HT-29 (cell line): ENCODE measurements at regions not wholly inside any gene's neighbourhood (a gene's known extent, or its start where the extent isn't known, plus 50 kb on each side); places are given as distances from the start of the nearest gene placed in this dataset.

Experiments
- DNase-seq: peaks from one replicate; pipeline ENCODE4 v3.0.0-alpha.2; 2015; ENCODE audit warnings: low spot score

GRCh38 chr1:98482611-98483010, 178.9 kb upstream of the SNX7 start:
- no peak for DNase-seq

- DNase-seq: no peak
Observed at GRCh38 chr1:98480271-98480670, 181.2 kb upstream of the SNX7 start.

- DNase-seq: no peak
Observed at GRCh38 chr1:98478121-98478520, 183.4 kb upstream of the SNX7 start.

GRCh38 chr1:98472878-98473277, 188.6 kb upstream of the SNX7 start:
- no peak for DNase-seq

GRCh38 chr1:98471633-98472032, 189.9 kb upstream of the SNX7 start:
- no peak for DNase-seq

GRCh38 chr1:98468111-98468717, 193.3 kb upstream of the SNX7 start:
- peak; percentile 72 for DNase-seq

- DNase-seq: no peak
Observed at GRCh38 chr1:98467586-98467985, 193.9 kb upstream of the SNX7 start.

- DNase-seq: no peak
Observed at GRCh38 chr1:98467122-98467521, 194.4 kb upstream of the SNX7 start.

- DNase-seq: no peak
Observed at GRCh38 chr1:98461873-98462385, 199.6 kb upstream of the SNX7 start.

- DNase-seq: no peak
Observed at GRCh38 chr1:98460136-98460535, 201.4 kb upstream of the SNX7 start.

- no peak for DNase-seq
Observed at GRCh38 chr1:98459486-98459870, 202.0 kb upstream of the SNX7 start.

- no peak for DNase-seq
Observed at GRCh38 chr1:98458511-98459485, 202.7 kb upstream of the SNX7 start.

GRCh38 chr1:98457248-98457647, 204.3 kb upstream of the SNX7 start:
- no peak for DNase-seq

GRCh38 chr1:98454666-98455065, 206.9 kb upstream of the SNX7 start:
- DNase-seq: no peak

GRCh38 chr1:98453066-98453465, 208.5 kb upstream of the SNX7 start:
- no peak for DNase-seq

GRCh38 chr1:98452162-98452561, 209.4 kb upstream of the SNX7 start:
- no peak for DNase-seq

GRCh38 chr1:98441281-98441680, 220.2 kb upstream of the SNX7 start:
- DNase-seq: no peak

- DNase-seq: peak; percentile 22
Observed at GRCh38 chr1:98439471-98439870, 222.1 kb upstream of the SNX7 start.

GRCh38 chr1:98437540-98437939, 224.0 kb upstream of the SNX7 start:
- DNase-seq: peak; percentile 50

- DNase-seq: no peak
Observed at GRCh38 chr1:98437011-98437410, 224.5 kb upstream of the SNX7 start.

- peak; percentile 78 for DNase-seq
Observed at GRCh38 chr1:98429965-98430443, 231.5 kb upstream of the SNX7 start.

GRCh38 chr1:98428864-98429263, 232.7 kb upstream of the SNX7 start:
- DNase-seq: no peak

- no peak for DNase-seq
Observed at GRCh38 chr1:98427664-98428063, 233.9 kb upstream of the SNX7 start.
